ENCODE measurements at regions not wholly inside any gene's neighbourhood (a gene's known extent, or its start where the extent isn't known, plus 50 kb on each side); places are given as distances from the start of the nearest gene placed in this dataset.

GRCh38 chr20:9981829-9982228, 53.0 kb upstream of the ANKEF1 start:
- DNase-seq (ENCODE audit: low read depth), result no peak

DNA sequence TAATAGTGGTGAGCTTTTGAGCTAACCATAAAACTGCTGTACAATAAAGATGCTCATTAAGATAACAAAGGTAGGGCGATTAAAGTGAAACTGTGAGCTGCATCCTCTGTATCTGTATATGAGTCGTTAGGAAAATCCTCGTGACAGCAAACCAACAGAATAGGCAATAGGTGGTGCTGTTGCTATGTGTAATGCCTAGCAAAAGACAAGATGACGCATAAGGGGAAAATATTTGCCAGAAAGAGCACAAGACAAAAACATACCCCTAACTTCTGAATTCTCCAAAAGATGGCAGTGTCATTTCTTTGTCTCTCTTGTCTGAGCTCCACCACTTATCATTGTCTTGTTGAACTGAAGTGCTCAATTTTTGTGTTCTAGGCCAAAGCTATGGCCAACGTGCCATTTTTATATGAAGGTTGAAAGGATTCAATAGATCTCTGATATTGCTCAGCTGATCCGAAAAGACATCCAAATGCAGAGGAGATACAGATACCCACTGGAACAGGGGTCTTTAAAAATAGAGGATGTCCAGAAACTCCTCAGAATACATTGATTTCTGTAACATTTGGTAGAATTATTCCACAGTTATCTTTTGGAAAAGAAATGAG, 56.3 kb upstream of the ANKEF1 start:
- no peak for DNase-seq (ENCODE audit: low read depth)

GRCh38 chr20:9977629-9978028, 57.2 kb upstream of the ANKEF1 start:
- no peak for DNase-seq (ENCODE audit: low read depth)

GRCh38 chr20:9974324-9974723, 60.5 kb upstream of the ANKEF1 start:
- DNase-seq (ENCODE audit: low read depth), result no peak

DNA sequence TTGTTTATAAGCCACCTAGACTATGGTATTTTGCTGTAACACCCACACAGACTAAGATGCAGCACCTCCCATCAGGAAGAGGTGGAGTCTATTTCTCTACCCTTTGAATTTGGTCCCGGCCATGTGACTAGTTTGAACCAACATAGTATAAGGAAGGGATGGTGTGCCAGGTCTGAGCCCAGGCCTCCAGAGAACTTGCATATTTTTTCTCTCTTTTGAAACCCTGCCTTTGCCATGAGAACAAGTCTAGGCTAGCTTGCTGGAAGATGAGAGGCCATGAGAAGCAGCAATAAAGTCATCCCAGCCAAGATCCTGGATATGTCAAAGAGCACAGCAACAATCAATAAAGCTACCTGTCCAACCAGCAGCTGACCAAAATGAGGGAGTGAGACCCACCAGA, 63.0 kb upstream of the ANKEF1 start:
- no peak for DNase-seq (ENCODE audit: low read depth)

GRCh38 chr20:9969626-9970025, 65.2 kb upstream of the ANKEF1 start:
- no peak for DNase-seq (ENCODE audit: low read depth)

- no peak for DNase-seq (ENCODE audit: low read depth)
These were observed 66.8 kb upstream of the ANKEF1 start for GRCh38 chr20:9968015-9968414.

DNA sequence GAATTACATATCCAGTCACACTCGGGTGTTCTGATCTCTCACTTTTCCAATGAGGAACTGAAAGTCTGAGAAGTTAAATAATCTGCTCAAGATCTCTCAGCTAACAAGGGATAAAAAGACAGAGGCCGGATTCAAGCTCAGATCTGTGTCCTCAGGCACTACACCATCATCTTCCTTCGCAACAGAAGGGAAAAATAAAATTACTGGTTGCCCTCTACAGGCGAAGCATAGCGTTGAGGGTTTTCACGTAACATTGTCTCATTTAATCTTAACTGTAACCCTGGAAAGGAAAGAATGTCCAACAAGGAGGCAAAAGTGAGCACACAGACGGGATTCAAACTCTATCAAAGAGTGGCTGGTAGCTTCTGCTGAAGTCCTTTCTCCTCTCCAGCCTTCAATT, 67.8 kb upstream of the ANKEF1 start:
- no peak for DNase-seq (ENCODE audit: low read depth)

DNA sequence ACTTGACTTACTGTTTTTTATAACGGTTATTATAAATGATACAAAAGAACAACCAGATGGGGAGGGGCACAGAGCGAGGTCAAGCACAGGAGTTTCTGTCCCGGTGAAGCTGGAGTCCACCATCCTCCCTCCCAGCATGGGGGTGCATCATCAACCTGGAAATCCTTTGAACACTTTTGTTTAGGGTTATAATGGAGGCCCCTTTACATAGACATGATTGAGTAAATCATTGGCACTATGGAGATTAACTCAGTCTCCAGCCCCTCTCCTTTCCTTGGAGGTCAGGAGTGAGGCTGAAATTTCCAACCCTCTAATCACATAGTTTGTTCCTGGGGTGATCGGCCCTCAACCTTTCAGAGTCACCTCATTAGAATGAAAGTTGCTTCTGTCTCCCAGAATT, 71.8 kb upstream of the ANKEF1 start:
- no peak for DNase-seq (ENCODE audit: low read depth)

DNA sequence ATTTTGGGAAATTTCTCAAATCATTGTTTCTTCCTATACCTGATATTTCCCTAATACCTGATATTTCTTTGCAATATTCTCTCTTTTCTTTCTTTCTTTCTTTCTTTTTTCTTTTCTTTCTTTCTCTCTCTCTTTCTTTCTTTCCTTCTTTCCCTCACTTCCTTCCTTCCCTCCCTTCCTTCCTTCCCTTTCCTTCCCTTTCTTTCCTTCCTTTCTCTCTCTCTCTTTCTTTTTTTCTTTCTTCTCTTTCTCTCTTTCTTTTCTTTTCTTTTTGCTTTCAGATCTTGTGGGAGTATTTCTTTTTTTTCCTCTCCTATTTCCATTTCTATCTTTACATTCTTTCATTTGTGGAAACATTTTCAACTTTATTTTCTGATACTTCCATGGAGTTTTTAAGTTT, 76.1 kb upstream of the ANKEF1 start:
- DNase-seq (ENCODE audit: low read depth), result no peak

GRCh38 chr20:9955646-9956045, 79.1 kb upstream of the ANKEF1 start:
- no peak for DNase-seq (ENCODE audit: low read depth)

- no peak for DNase-seq (ENCODE audit: low read depth)
These were observed 85.2 kb upstream of the ANKEF1 start for GRCh38 chr20:9949563-9949962.

DNA sequence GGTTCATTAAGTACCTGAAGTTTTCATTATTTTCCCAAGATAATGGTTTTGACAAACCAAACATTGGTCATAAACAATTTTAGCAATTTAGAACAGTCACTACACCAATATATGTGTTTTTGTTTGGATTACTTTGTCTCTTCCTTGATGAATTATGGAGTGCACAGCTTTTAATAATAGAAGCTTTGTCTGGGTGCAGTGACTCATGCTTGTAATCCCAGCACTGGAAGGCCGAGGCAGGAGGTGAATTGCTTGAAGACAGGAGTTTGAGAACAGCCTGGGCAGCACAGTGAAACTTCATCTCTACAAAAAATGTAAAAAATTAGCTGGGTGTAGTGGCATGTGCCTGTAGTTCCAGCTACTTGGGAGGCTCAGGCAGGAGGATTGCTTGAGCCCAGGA, 89.4 kb upstream of the ANKEF1 start:
- DNase-seq (ENCODE audit: low read depth), result no peak

- no peak for DNase-seq (ENCODE audit: low read depth)
These were observed 92.1 kb upstream of the ANKEF1 start for GRCh38 chr20:9942736-9943135.

- DNase-seq (ENCODE audit: low read depth), result no peak
These were observed 94.5 kb upstream of the ANKEF1 start for GRCh38 chr20:9940329-9940728.

DNA sequence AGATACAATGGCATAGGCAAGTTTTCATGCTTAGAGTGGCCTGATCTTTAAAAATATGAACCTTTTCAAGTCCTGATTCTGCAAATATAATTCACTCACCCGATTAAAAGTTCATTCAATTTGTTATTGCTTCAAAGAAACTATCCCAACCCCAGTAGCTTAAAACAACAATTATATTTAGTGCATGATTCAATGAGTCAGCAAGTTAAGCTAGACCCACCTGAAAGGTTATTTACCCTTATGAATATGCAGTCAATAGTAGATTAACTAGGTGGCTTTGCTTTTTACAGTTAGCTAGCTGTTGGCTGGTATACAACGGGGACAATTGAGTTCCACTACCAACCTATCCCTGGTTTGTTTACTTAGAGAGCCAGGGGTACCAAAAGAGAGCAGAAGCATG, 95.6 kb upstream of the ANKEF1 start:
- DNase-seq (ENCODE audit: low read depth), result no peak

DNA sequence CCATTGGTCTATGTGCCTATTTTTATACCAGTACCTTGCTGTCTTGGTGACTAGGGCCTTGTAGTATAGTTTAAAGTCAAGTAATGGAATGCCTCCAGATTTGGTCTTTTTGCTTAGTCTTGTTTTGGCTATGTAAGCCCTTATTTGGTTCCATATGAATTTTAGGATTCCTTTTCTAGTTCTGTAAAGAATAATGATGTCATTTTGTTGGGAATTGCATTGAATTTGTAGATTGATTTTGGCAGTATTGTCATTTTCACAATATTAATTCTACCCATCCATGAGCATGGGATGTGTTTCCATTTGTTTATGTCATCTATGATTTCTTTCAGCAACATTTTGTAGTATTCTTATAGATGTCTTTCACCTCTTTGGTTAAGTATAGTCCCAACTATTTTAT, 96.4 kb upstream of the PAK5 start:
- DNase-seq (ENCODE audit: low read depth), result no peak

DNA sequence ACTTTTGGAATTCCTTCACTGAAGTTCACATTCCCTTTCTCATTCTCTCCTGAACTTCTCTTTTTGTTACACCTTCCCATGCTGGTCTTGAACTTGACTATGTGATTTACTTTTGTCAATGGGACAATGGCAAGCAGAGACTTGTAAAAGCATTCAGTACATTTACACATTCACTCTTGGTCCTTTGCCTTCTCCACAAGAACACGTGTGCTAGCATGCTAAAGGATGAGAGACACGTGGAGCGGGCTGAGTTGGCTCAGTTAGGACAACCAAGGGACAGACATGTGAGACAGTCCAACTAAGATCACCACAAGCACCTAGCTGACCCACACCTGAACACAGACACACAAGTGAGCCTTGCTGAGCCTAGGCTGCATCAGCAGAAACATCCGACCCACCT, 91.3 kb upstream of the PAK5 start:
- DNase-seq (ENCODE audit: low read depth), result no peak

DNA sequence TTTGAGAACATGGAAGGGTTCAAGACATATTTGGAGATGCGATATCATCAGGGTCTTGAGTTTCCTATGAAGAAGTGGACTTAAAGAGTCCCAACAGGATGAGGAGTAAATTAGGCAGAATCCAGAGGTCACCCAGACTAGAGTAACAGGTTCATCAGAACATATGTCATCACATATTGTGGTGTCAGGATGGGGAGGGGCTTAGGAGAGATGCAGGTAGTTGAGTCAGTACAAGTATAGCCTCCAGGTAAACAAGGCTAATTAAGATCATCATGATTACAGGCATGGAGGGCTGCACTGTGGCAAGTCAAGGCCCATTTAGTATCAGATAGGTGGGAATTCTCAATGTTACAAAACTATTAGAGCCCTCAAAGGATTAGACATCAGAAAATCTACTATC, 90.1 kb upstream of the PAK5 start:
- DNase-seq (ENCODE audit: low read depth), result no peak

DNA sequence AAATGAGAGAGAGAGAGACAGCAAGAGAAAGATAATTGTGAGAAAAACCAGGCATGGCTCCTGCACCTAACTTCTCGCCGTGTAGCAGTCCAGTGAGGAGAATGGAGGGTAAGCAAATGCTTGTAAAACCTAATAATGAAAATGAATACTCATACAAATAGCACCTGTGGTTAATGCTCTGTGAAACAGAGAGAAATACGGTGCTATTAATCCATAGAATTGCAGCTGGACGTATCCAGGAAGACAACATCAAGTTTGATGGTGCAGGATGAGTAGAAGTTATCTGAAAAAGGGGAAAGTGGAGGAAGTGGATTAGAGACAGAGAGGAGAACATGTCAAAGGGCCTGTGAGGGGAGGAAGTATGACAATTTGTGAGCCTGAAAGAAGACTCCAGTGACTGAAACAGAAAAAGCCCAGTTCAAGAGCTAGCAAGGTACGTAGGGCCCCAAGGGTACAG, 89.4 kb upstream of the PAK5 start:
- DNase-seq (ENCODE audit: low read depth), result no peak

- DNase-seq (ENCODE audit: low read depth), result no peak
These were observed 88.3 kb upstream of the PAK5 start for GRCh38 chr20:9927224-9927623.

DNA sequence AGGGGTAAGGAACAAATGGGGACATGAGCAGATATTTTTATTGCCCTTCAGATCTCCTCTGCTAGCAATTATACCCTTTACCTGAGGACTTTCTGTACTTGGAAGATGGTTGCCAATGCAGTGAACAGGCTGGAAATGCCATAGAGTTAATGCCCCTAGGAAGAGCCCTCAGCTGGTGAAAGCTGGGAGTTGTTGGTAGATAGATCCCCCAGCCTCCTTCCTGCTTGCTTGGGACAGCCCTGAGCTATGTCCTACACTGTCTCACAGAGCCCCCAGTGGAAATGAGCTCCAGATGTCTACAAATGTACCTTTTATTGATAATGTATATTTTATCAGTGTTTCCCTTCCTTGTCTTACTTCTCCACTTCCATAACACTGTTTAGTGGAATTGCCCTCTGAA, 87.6 kb upstream of the PAK5 start:
- DNase-seq (ENCODE audit: low read depth), result no peak

DNA sequence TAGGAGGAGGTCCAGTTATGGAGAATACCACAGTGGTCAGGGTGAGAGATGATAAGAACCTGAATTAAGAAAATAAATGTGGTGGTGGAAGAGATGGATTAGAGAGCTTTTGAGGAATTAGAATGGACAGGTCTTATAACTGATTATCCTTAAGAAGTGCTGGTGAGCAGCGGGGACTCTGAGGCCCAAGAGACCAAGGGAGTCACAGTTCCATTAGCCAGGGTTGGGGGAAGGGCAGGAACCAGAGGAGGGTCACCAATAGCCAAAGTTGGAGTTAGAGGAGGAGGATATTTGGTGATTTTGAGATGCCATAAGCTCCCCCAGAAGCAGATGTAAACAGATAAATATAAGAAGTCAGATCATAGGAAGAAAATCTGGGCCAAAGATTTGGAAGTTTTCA, 87.1 kb upstream of the PAK5 start:
- DNase-seq (ENCODE audit: low read depth), result no peak

GRCh38 chr20:9923648-9924047, 84.8 kb upstream of the PAK5 start:
- DNase-seq (ENCODE audit: low read depth), result no peak

DNA sequence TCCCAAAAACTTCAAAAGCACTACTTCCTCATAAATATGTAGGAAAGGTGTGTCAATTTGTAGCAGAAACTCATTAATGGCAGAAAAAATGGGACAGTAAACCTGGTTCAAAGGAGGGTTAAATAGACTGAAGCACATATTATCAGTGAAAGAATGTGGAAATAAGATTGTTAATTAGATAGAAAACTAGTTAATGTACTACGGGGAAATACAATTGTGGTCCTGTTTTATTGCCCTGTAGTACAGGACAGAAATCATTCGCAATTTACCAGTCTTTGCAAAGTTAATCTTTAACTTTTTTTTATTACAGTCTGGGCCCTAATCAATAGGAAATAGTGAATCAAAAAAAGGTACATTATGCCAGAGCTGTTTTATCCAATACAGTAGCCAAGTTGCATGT, 82.0 kb upstream of the PAK5 start:
- DNase-seq (ENCODE audit: low read depth), result no peak

Data from activated T-cell treated with anti-CD3 and anti-CD28 coated beads for 1 hour (primary cell).